ENCODE measurements at regions not wholly inside any gene's neighbourhood (a gene's known extent, or its start where the extent isn't known, plus 50 kb on each side); places are given as distances from the start of the nearest gene placed in this dataset.

- TF ChIP-seq CTCF (IDR thresholded peaks at IDR 0.05) (no peak), POLR2A (IDR thresholded peaks at IDR 0.05) (no peak)
Measured at GRCh38 chr4:31442236-31442635, 722.1 kb downstream of the PCDH7 start.

All from right lobe of liver (tissue), 4 donors.